NCI-H526 treated with DMSO at 0.1 percent for 48 hours (cell line): ENCODE measurements at regions not wholly inside any gene's neighbourhood (a gene's known extent, or its start where the extent isn't known, plus 50 kb on each side); places are given as distances from the start of the nearest gene placed in this dataset.
"Not testable (repeated sequence)": the region's sequence is repeated elsewhere in the genome, so short reads cannot be mapped to it uniquely, and the experiment has no call there.

Experiments
- DNase-seq: peaks from one replicate; lab custom pipeline; 2025; lab: John Stamatoyannopoulos, UW

DNA sequence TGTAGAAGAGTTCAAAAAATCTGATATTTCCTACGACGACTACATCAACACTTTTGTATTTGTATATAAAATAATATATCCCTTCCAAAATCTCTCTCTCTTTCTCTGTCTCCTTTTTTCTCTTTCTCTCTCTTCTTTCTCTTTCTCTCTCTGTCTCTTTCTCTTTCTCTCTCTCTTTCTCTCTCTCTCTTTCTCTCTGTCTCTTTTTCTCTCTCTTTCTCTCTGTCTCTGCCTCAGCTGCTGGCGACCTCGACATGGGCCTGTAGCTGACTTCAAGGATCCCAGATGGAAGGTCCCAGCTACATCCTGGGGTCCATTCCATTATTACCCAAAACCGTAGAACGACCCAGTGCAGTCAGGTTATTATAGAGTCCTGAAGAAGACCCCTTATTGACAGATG, 90.0 kb downstream of the CD24 start:
- DNase-seq, result no peak

- no peak for DNase-seq
Measured at GRCh38 chr6:106883808-106884262, 90.7 kb downstream of the CD24 start.

GRCh38 chr6:106882601-106883518, 91.7 kb downstream of the CD24 start:
- DNase-seq, result no peak

GRCh38 chr6:106882138-106882537, 92.4 kb downstream of the CD24 start:
- no peak for DNase-seq

GRCh38 chr6:106880952-106881351, 93.6 kb downstream of the CD24 start:
- no peak for DNase-seq

GRCh38 chr6:106875782-106876321, 98.7 kb downstream of the CD24 start:
- no peak for DNase-seq

- no peak for DNase-seq
Measured at GRCh38 chr6:106874481-106874880, 100.0 kb downstream of the CD24 start.

DNA sequence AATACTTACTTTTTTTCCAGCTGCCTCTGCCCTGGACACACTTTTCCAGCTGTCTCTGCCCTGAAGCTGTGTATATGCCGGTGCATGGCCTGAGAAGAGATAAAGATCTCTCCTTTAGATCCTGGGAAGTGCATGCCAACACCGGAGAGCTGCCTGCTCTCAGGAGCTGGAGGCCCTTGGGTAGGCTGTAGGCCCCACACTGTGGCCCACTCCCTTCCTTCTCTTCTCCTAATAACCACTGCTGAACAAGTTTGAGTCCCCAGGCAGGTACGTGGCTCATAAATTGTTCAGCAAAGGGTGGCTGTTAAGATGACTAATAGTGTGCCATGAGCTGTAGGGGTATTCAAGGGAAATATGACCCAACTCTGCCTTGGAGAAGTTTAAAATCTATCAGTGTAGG, 102.5 kb downstream of the CD24 start:
- no peak for DNase-seq

GRCh38 chr6:106870824-106871717, 103.5 kb downstream of the CD24 start:
- no peak for DNase-seq

GRCh38 chr6:106870069-106870468, 104.5 kb downstream of the CD24 start:
- DNase-seq, result no peak

DNA sequence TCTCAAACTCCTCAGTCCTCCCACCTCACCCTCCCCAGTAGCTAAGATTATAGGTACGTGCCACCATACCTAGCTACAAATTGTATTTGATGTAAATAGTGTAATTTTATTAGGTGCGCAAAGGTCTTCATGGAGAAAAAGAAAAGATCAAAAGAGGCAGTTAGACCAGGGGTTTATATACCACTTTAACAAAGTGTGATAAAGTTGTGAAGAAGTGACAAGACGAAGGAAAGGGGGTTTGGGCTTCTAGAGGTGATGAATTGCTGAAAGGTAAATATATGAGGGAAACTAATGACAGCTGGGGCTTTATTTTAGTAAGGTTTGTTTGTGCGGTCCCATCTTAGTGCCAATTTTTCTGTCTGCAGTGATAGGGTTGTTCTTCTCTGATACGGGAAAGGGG, 105.3 kb downstream of the CD24 start:
- DNase-seq, result no peak

GRCh38 chr6:106866875-106867658, 107.5 kb downstream of the CD24 start:
- no peak for DNase-seq

DNA sequence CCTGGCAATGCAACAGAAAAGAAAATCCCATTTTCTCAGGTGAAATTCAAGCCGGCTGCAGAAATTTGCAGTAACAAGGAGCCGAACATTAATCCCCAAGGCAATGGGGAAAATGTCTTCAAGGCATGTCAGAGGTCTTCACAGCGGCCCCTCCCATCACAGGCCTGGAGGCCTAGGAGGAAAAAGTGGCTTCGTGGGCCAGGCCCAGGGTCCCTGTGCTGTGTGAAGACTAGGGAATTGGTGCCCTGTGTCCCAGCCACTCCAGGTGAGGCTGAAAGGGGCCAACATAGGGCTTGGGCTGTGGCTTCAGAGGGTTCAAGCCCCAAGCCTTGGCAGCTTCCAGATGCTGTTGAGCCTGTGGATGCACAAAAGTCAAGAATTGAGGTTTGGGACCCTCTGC, 111.7 kb downstream of the CD24 start:
- DNase-seq, result no peak

DNA sequence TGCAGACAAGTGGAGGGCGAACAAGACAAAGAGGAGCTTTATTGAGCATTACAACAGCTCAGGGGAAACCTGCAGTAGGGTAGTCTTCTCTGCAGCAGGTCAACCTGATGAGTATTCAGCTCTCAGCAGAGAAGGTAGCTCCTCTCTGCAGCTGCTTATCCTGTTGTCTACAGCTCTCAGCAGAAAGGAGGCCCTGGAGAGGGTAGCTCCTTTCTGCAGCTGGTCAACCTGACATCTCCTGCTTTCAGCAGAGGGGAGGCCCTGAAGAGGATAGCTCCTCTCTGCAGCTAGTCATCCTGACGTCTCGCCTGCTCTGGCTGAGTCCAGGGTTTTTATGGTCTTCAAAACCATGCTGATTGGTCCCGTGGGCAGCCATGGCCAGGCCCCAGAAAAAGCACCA, 113.6 kb downstream of the CD24 start:
- DNase-seq, result no peak

GRCh38 chr6:106858653-106859092, 115.9 kb downstream of the CD24 start:
- no peak for DNase-seq

GRCh38 chr6:106857771-106858652, 116.5 kb downstream of the CD24 start:
- no peak for DNase-seq

DNA sequence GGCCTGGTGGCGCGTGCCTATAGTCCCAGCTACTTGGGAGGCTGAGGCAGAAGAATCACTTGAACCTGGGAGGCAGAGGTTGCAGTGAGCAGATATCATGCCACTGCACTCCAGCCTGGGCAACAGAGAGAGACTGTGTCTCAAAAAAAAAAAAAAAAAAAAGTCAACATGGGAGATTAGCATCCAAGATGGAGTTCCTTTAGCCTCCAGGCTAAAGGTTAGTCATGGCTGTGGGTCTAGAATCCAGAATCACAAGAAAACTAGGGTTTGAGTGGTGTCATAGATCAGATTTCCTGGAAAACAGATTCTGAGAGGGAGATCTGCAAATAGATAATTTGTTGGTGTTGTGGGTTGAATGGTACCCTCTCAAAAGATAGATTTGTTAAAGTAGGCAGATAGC, 117.2 kb downstream of the CD24 start:
- not testable (repeated sequence) for DNase-seq

- no peak for DNase-seq
Measured at GRCh38 chr6:106856227-106856874, 118.2 kb downstream of the CD24 start.

DNA sequence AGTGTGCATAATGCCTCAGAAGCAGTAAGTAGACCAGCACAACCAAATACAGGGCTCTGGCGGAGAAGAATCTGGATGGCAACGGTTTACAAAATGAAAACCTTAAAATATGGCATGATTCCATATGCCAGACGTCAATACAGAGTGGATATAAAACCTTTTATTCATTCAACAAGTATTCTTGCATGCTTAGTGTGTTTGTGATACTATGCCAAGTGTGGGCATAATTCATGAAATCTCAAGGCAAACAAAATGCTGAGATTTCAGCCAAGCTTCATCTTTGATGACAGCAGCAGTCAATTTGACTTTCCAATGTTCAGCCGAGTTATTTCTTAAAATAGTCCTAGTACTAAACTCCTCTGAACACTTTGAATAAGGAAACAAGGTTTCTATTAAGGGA, 119.4 kb downstream of the CD24 start:
- no peak for DNase-seq

DNA sequence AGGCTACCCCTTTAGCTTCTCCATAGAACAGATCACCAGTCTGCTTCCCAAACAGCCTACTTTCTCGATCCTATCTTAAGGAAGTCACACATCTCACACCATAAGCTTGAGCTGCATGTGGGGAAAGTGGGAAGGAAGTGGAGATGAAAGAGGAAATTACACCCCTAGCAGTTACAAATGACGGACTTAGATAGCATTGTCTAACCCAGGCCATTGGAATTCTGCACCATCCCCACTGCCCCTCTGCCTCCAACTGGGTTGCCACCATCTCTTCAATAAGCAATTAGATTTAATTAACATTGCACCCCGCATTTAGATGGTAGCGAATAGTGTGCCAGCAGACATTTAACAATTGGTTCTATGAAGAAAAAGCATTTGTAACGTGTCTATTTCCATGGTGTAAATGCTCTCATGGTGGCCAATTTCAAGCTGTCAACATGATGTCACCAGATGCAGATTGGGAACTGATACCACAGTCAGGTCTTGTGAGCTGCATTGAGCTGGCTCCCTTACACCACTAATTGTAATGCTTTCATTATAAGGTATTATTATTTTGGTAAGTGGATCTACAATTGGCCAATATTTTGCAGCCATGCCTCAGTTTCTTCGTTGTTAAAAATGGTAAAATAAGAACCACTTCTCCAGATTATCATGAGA, 124.7 kb downstream of the CD24 start:
- no peak for DNase-seq
